PC-9 (cell line): ENCODE measurements at regions not wholly inside any gene's neighbourhood (a gene's known extent, or its start where the extent isn't known, plus 50 kb on each side); places are given as distances from the start of the nearest gene placed in this dataset.

Experiments
- BruUV-seq: library from RNA; stranded (reverse); fragments of 400-500 nt; replicated peaks from 2 replicates; lab custom pipeline; 2021; lab: Mats Ljungman, UMichigan
- CTCF ChIA-PET: fragments of 300-600 bp; sonication (Branson Sonifier 250); formaldehyde crosslinking; loops from one replicate; lab custom pipeline; 2022; ENCODE audit warnings: antibody characterized with exemption; lab: Charles Lee
- POLR2A ChIA-PET: fragments of 300-600 bp; sonication (Branson Sonifier 250); formaldehyde crosslinking; loops from one replicate; lab custom pipeline; 2022; ENCODE audit warnings: antibody characterized with exemption; ENCODE audit not compliant: unreplicated experiment; lab: Charles Lee
- DNase-seq, 2 experiments: peaks; one replicate each; pipeline versions ENCODE4 v3.0.0 to v3.0.0-alpha.2; 2015 to 2022; ENCODE audit warnings: mixed read lengths in 1 of 2
- H2AFZ ChIP-seq: fragments of 200-600 bp; sonication (generic); 2 replicates; pipeline ENCODE4 v1.8.1; 2017; ENCODE audit warnings: antibody characterized with exemption
- H3F3A ChIP-seq: fragments of 200-600 bp; sonication (generic); 2 replicates; pipeline ENCODE4 v1.8.1; 2017; ENCODE audit warnings: antibody characterized with exemption, mild to moderate bottlenecking, low read depth; ENCODE audit not compliant: insufficient read depth
- H3K27ac ChIP-seq: fragments of 200-600 bp; sonication (generic); 2 replicates; pipeline ENCODE4 v1.6.1; 2016; ENCODE audit warnings: mixed run types
- H3K27me3 ChIP-seq: fragments of 200-600 bp; sonication (generic); 2 replicates; pipeline ENCODE4 v1.6.1; 2016; ENCODE audit warnings: low read depth, mixed run types; ENCODE audit not compliant: insufficient read depth
- H3K36me3 ChIP-seq: fragments of 200-600 bp; sonication (generic); 2 replicates; pipeline ENCODE4 v1.6.1; 2016; ENCODE audit warnings: low read depth, mixed run types
- H3K4me1 ChIP-seq: fragments of 200-600 bp; sonication (generic); replicated peaks from 2 replicates; pipeline ENCODE4 v1.6.1; 2016; ENCODE audit warnings: mixed run types; ENCODE audit not compliant: insufficient read depth
- H3K4me2 ChIP-seq: fragments of 200-600 bp; sonication (generic); 2 replicates; pipeline ENCODE4 v1.6.1; 2017; ENCODE audit warnings: mixed run types
- H3K4me3 ChIP-seq: fragments of 200-600 bp; sonication (generic); 2 replicates; pipeline ENCODE4 v1.6.1; 2016; ENCODE audit warnings: mixed run types
- H3K79me2 ChIP-seq: fragments of 200-600 bp; sonication (generic); 2 replicates; pipeline ENCODE4 v1.6.1; 2017; ENCODE audit warnings: low read depth, mixed run types
- H3K9me2 ChIP-seq: fragments of 200-600 bp; sonication (generic); 2 replicates; pipeline ENCODE4 v1.8.1; 2017; ENCODE audit warnings: mild to moderate bottlenecking; ENCODE audit not compliant: insufficient read depth
- H3K9me3 ChIP-seq: fragments of 200-600 bp; sonication (generic); 2 replicates; pipeline ENCODE4 v1.8.1; 2016; ENCODE audit warnings: low read depth; ENCODE audit not compliant: insufficient read depth
- H4K20me1 ChIP-seq: fragments of 200-600 bp; sonication (generic); 2 replicates; pipeline ENCODE4 v1.8.1; 2017; ENCODE audit not compliant: insufficient read depth
- CTCF ChIP-seq: fragments of 200-600 bp; sonication (generic); conservative IDR thresholded peaks from 2 replicates; pipeline ENCODE4 v1.6.1; 2017; ENCODE audit warnings: mixed run types, antibody characterized with exemption, mild to moderate bottlenecking, moderate library complexity
- EZH2 ChIP-seq: fragments of 200-600 bp; sonication (generic); IDR thresholded peaks from 2 replicates; pipeline ENCODE4 v1.8.0; 2017; ENCODE audit warnings: antibody characterized with exemption, low read depth
- intact Hi-C: fragments of 100-400 bp; cut with micrococcal nuclease; formaldehyde crosslinking; loops from one replicate; pipeline ENCODE4 v1.10.0; 2022; ENCODE audit not compliant: unreplicated experiment

GRCh38 chr2:205878999-205879762 lies 196.9 kb downstream of the NRP2 start:
- CTCF ChIA-PET, result no interaction called here
- H3K4me2 ChIP-seq, result no peak overlapping the region
- POLR2A ChIA-PET, result no interaction called here
- TF ChIP-seq CTCF (no peak), EZH2 (no peak)
- no peaks in the 10 kb centered on the region for H3K27me3 ChIP-seq
- H3K79me2 ChIP-seq, result no peaks in the 10 kb centered on the region
- no peaks in the 10 kb centered on the region for H3K4me1 ChIP-seq
- no peak for DNase-seq
- intact Hi-C loops, result no loop called here
- no peaks in the 10 kb centered on the region for H3F3A ChIP-seq
- no peaks in the 10 kb centered on the region for H3K36me3 ChIP-seq
- no peak overlapping the region for H2AFZ ChIP-seq
- no peaks in the 10 kb centered on the region for H4K20me1 ChIP-seq
- no peaks in the 10 kb centered on the region for H3K9me2 ChIP-seq
- H3K9me3 ChIP-seq, result no peaks in the 10 kb centered on the region
- BruUV-seq, result no TSS peak
- H3K4me3 ChIP-seq, result no peak overlapping the region
- H3K27ac ChIP-seq, result no peak overlapping the region

GRCh38 chr2:205877496-205877895 lies 195.2 kb downstream of the NRP2 start:
- intact Hi-C loops, result no loop called here
- Histone ChIP-seq H3K4me3 (no peak overlapping the region), H3K9me3 (no peaks in the 10 kb centered on the region), H3K36me3 (no peaks in the 10 kb centered on the region), H3K4me2 (no peak overlapping the region), H3K4me1 (no peaks in the 10 kb centered on the region), H2AFZ (no peak overlapping the region), H4K20me1 (no peaks in the 10 kb centered on the region), H3K9me2 (no peaks in the 10 kb centered on the region), H3K79me2 (no peaks in the 10 kb centered on the region), H3F3A (no peaks in the 10 kb centered on the region), H3K27ac (no peak overlapping the region), H3K27me3 (no peaks in the 10 kb centered on the region)
- no TSS peak for BruUV-seq
- TF ChIP-seq CTCF (no peak), EZH2 (no peak)
- no peak for DNase-seq
- CTCF ChIA-PET, result no interaction called here
- POLR2A ChIA-PET, result no interaction called here

- Histone ChIP-seq H4K20me1 (no peaks in the 10 kb centered on the region), H3K4me1 (no peaks in the 10 kb centered on the region), H3K4me3 (no peak overlapping the region), H3K27ac (no peak overlapping the region), H3K9me2 (no peaks in the 10 kb centered on the region), H3F3A (no peaks in the 10 kb centered on the region), H3K9me3 (no peaks in the 10 kb centered on the region), H3K27me3 (no peaks in the 10 kb centered on the region), H2AFZ (no peak overlapping the region), H3K36me3 (no peaks in the 10 kb centered on the region), H3K4me2 (no peak overlapping the region), H3K79me2 (no peaks in the 10 kb centered on the region)
- intact Hi-C loops, result no loop called here
- no TSS peak for BruUV-seq
- no peak for DNase-seq
- CTCF ChIA-PET, result no interaction called here
- TF ChIP-seq CTCF (no peak), EZH2 (no peak)
- POLR2A ChIA-PET, result no interaction called here
These were observed 193.8 kb downstream of the NRP2 start for GRCh38 chr2:205876127-205876526.
